Mucosa of rectum (tissue), 2 donors: ENCODE measurements at regions not wholly inside any gene's neighbourhood (a gene's known extent, or its start where the extent isn't known, plus 50 kb on each side); places are given as distances from the start of the nearest gene placed in this dataset.

Experiments used
- H3K27ac ChIP-seq, 2 donors: one replicate each; pipeline ENCODE4 v1.7.0; 2013; ENCODE audit warnings: inconsistent platforms in 2 of 2, low read depth in 2 of 2, low read length in 2 of 2
- H3K27me3 ChIP-seq, 2 donors: one replicate each; pipeline ENCODE4 v1.7.0; 2013; ENCODE audit warnings: low read length in 2 of 2; ENCODE audit not compliant: control insufficient read depth in 2 of 2, insufficient read depth in 2 of 2
- H3K36me3 ChIP-seq, 2 donors: one replicate each; pipeline ENCODE4 v1.7.0; 2013; ENCODE audit warnings: low read length in 2 of 2; ENCODE audit not compliant: control insufficient read depth in 2 of 2, insufficient read depth in 2 of 2
- H3K4me1 ChIP-seq, 2 donors: one replicate each; pipeline ENCODE4 v1.7.0; 2013; ENCODE audit warnings: low read length in 2 of 2, mild to moderate bottlenecking in 1 of 2; ENCODE audit not compliant: control insufficient read depth in 2 of 2, insufficient read depth in 2 of 2
- H3K4me3 ChIP-seq, 2 donors: one replicate each; pipeline ENCODE4 v1.7.0; 2013; ENCODE audit warnings: low read length in 2 of 2
- H3K9ac ChIP-seq, 2 donors: one replicate each; pipeline ENCODE4 v1.7.0; 2013; ENCODE audit warnings: low read length in 2 of 2, low read depth in 1 of 2, mild to moderate bottlenecking in 1 of 2
- H3K9me3 ChIP-seq, 2 donors: one replicate each; pipeline ENCODE4 v1.7.0; 2013; ENCODE audit warnings: low read length in 2 of 2; ENCODE audit not compliant: control insufficient read depth in 2 of 2
- donor health status: healthy.
- donor health status: Normal muscosa, but diverticular disease.

DNA sequence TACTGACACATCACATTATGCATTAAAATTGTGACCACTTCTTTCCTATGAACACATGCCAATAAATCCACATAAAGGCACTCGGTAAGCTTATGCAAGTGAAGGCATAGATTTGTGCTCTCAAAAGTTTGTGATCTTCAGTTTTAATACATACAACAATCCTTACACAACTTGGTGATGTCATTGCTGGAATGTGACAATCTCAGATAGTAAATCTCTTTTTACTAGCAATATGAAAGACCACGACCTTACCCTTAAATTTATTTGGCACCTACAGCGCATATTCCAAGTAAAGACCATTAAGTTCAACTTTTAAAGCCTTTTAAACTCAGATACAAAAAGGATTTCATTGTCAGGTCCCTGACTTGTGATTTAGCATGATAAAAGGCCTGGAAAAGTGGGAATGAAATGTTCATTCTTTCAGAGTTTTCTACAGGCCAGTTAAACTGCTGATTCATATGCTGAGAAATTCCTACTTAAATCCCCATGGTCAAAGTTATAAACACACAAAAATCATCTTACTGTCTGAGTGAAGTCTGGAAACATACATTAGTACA, 157.4 kb downstream of the SIPA1L2 start:
- Histone ChIP-seq H3K27me3 (no peaks in the 10 kb centered on the region), H3K36me3 (peaks cover 26 to 37% of the 10 kb centered on the region in 2 donors), H3K9ac (no peak overlapping the region), H3K4me1 (no peaks in the 10 kb centered on the region), H3K27ac (no peak overlapping the region), H3K4me3 (no peak overlapping the region), H3K9me3 (no peaks in the 10 kb centered on the region)

GRCh38 chr1:232471250-232471649, 158.7 kb downstream of the SIPA1L2 start:
- no peak overlapping the region for H3K9ac ChIP-seq
- H3K4me3 ChIP-seq: no peak overlapping the region
- no peaks in the 10 kb centered on the region for H3K4me1 ChIP-seq
- no peaks in the 10 kb centered on the region for H3K9me3 ChIP-seq
- H3K27me3 ChIP-seq: no peaks in the 10 kb centered on the region
- peaks cover 30 to 42% of the 10 kb centered on the region in 2 donors for H3K36me3 ChIP-seq
- no peak overlapping the region for H3K27ac ChIP-seq

GRCh38 chr1:232470711-232471110, 159.2 kb downstream of the SIPA1L2 start:
- Histone ChIP-seq H3K27me3 (no peaks in the 10 kb centered on the region), H3K9ac (no peak overlapping the region), H3K36me3 (peaks cover 25 to 47% of the 10 kb centered on the region in 2 donors), H3K9me3 (no peaks in the 10 kb centered on the region), H3K4me3 (no peak overlapping the region), H3K4me1 (no peaks in the 10 kb centered on the region), H3K27ac (no peak overlapping the region)

DNA sequence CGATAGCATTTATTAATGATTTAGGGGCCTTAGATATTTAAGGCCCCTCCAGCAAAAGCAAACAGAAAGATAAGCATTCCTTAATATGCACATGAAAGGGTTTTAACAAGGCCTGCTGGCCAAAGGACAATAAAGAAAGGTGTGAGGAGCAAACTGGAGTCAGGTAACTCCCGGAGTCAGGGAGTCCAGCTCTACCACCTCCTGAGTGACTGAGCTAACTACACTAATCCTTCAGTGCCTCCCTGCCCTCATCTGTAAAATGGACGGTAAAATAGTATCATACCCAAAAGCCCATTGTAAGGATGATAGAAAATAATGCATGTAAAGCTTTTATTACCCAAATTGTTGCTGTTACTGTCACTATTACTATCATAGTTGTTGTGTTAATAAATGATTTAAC, 161.7 kb downstream of the SIPA1L2 start:
- H3K4me1 ChIP-seq: no peaks in the 10 kb centered on the region
- no peaks in the 10 kb centered on the region for H3K9me3 ChIP-seq
- H3K36me3 ChIP-seq: peaks cover 36 to 57% of the 10 kb centered on the region in 2 donors
- H3K27ac ChIP-seq: no peak overlapping the region
- no peak overlapping the region for H3K9ac ChIP-seq
- no peak overlapping the region for H3K4me3 ChIP-seq
- no peaks in the 10 kb centered on the region for H3K27me3 ChIP-seq

DNA sequence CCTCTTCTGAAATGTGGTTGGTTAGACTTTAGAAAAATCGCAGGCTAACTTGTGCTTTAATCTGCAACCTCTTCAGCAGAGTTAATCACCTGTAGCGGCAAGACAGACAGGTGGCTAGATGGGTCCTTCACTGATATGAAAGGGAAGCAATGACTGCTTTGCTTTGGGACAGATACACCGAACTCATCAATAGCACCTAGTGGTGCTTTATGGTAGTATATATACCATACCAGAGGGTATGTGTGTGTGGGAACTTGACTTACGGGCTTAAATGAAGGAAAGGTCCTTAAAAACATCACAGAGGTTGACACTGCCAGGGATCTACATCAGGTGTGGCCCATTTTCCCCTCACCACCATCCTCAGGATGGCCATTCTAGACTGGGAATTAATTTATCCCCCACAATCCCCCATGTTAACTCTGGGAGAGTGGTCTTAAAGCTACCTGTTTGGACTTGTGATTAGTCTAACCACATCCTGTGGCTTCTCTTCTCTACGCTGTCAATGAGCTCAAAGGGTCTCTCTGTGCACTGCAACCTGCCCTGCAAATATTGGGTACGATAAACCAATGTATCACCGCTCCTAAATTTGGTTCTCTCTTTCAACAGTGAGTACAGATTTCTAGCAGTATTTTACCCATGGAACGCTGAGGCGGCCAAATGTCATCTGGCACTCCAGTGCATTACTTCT, 162.7 kb downstream of the SIPA1L2 start:
- peaks cover 42 to 54% of the 10 kb centered on the region in 2 donors for H3K36me3 ChIP-seq
- no peak overlapping the region for H3K4me3 ChIP-seq
- H3K27ac ChIP-seq: no peak overlapping the region
- H3K4me1 ChIP-seq: no peaks in the 10 kb centered on the region
- no peaks in the 10 kb centered on the region for H3K27me3 ChIP-seq
- no peaks in the 10 kb centered on the region for H3K9me3 ChIP-seq
- no peak overlapping the region for H3K9ac ChIP-seq

DNA sequence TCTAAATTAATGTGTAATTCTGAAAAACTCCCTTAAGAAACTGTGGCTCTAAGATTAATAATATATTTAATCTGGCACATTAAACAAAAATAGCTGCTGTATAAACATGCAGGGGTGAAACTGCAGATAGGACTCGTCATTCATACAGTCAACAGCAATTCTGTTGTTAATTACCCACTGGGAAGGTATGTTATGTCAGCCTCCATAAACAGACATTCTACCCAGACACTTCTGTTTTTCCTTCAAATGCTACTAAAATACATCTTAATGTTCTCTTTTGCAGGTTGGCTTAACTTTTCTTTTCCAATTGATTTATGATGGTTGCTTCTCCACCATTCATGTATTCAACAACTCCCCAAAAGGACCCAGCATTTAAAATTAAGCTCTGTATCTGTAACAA, 165.6 kb downstream of the SIPA1L2 start:
- Histone ChIP-seq H3K36me3 (peaks cover 49 to 52% of the 10 kb centered on the region in 2 donors), H3K4me3 (no peak overlapping the region), H3K27ac (no peak overlapping the region), H3K9me3 (no peaks in the 10 kb centered on the region), H3K9ac (no peak overlapping the region), H3K27me3 (no peaks in the 10 kb centered on the region), H3K4me1 (no peaks in the 10 kb centered on the region)

DNA sequence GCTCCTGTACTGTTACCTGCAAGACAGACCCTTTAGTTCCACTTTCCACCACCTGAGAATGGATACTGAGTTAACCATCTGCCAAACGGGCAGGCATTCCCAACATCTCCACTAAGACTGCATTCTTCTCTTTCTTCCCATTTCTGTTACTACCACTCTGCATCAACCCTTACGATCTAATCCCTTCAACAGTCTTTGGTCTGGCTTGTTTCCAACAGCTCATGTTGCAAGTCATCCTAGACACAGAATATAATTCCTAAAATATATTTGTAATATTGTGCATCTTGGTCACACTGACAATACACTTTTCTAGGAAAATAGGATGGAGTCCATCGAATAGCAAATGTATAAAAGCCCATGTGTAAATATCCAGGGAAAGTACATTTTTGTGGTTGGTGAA, 166.7 kb downstream of the SIPA1L2 start:
- Histone ChIP-seq H3K27me3 (no peaks in the 10 kb centered on the region), H3K4me1 (no peaks in the 10 kb centered on the region), H3K9ac (no peak overlapping the region), H3K9me3 (no peaks in the 10 kb centered on the region), H3K36me3 (peaks cover 43 to 44% of the 10 kb centered on the region in 2 donors), H3K4me3 (no peak overlapping the region), H3K27ac (no peak overlapping the region)

DNA sequence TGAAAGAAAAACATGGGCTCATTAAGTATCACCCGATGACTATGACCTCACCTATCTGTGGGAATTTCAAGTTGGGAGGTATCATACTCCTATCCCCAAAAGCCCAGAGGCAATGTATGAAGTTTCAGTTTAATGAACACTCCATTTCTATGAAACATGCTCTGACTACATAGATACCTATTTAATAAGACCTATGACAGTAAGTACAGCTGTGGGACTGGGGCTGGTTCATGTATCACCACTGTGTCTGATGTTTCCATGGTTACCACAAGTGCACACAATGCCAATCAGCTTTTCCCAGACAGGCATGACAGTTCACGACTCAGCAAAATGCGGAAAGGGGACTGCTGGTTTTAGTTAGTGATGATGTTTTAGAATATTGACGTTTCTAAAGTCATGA, 167.7 kb downstream of the SIPA1L2 start:
- Histone ChIP-seq H3K9ac (no peak overlapping the region), H3K4me3 (no peak overlapping the region), H3K36me3 (peaks cover 35 to 41% of the 10 kb centered on the region in 2 donors), H3K27me3 (no peaks in the 10 kb centered on the region), H3K4me1 (no peaks in the 10 kb centered on the region), H3K27ac (no peak overlapping the region), H3K9me3 (no peaks in the 10 kb centered on the region)

GRCh38 chr1:232459826-232460225, 170.1 kb downstream of the SIPA1L2 start:
- no peak overlapping the region for H3K4me3 ChIP-seq
- H3K27me3 ChIP-seq: no peaks in the 10 kb centered on the region
- H3K9ac ChIP-seq: no peak overlapping the region
- peaks cover 22 to 33% of the 10 kb centered on the region in 2 donors for H3K36me3 ChIP-seq
- no peaks in the 10 kb centered on the region for H3K4me1 ChIP-seq
- no peak overlapping the region for H3K27ac ChIP-seq
- no peaks in the 10 kb centered on the region for H3K9me3 ChIP-seq

DNA sequence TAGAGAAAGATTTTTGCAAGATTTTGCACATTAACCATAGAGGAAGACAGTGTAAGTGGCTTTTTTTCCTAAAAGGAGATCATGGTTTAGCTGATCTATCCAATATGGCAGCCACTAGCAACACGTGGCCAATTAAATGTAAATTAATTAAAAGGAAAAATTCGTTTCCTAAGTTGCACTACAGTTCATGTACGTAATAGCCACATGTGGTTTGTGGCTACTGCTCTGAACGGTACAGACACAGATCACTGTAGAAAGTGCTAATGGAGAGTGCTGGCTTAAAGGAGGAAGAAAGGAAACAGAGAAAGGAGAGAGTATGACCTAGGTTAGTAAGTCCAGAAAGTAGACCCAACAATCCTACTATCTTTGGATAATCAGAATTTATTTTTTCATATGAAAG, 170.8 kb downstream of the SIPA1L2 start:
- H3K27ac ChIP-seq: no peak overlapping the region
- no peaks in the 10 kb centered on the region for H3K4me1 ChIP-seq
- peaks cover 16 to 26% of the 10 kb centered on the region in 2 donors for H3K36me3 ChIP-seq
- H3K27me3 ChIP-seq: no peaks in the 10 kb centered on the region
- H3K4me3 ChIP-seq: no peak overlapping the region
- H3K9me3 ChIP-seq: no peaks in the 10 kb centered on the region
- H3K9ac ChIP-seq: no peak overlapping the region
